Erythroblast (primary cell): ENCODE measurements at regions not wholly inside any gene's neighbourhood (a gene's known extent, or its start where the extent isn't known, plus 50 kb on each side); places are given as distances from the start of the nearest gene placed in this dataset.

ENCODE experiments used
- GATA1 ChIP-seq: IDR thresholded peaks from 2 replicates; pipeline ENCODE4 v1.6.1; 2011; ENCODE audit warnings: low read depth, mild to moderate bottlenecking, control low read depth, low read length, moderate library complexity
- POLR2A ChIP-seq: IDR thresholded peaks from 2 replicates; pipeline ENCODE4 v1.6.1; 2011; ENCODE audit warnings: mild to moderate bottlenecking, low read length

DNA sequence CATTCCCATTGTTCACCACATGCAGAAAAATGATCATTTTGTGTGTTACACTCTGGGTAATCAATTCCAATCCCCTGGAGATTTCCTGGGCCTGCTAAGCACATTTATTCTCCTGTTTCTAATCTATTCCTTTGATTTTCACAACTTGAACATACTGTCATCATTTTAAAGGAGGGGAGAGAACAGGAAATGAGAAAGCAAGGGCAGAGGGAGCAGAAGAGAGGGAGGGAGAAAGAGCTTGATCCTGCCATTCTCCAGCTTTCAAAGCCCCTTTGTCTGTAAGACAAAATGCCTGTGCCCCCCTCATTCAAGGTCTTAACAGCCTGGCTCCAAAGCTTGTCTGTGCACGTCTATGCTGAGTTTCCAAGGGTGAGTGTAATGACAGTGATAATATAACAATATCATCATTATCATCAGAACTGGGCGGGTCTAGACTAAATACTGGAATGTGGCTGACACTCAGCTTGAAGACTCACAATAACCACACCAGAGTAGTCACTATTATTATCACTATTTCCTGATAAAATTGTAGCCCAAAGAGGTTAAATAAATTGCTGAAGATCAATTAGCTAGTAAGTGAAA, 164.4 kb upstream of the KLHL29 start:
- no peak for TF ChIP-seq POLR2A
- no peak for TF ChIP-seq GATA1
